RWPE2 (cell line): ENCODE measurements at regions not wholly inside any gene's neighbourhood (a gene's known extent, or its start where the extent isn't known, plus 50 kb on each side); places are given as distances from the start of the nearest gene placed in this dataset.

ENCODE experiments used
- ATAC-seq: fragments of 200-7000 bp; cut with Tn5 transposase; 3 replicates; pipeline ENCODE4 v1.9.1; 2021; ENCODE audit warnings: low read depth
- DNase-seq: peaks from one replicate; pipeline ENCODE4 v3.0.0-alpha.2; 2020; ENCODE audit warnings: low spot score
- H3K27ac ChIP-seq: fragments of 450-650 bp; 2 replicates; pipeline ENCODE4 v1.5.1; 2017; ENCODE audit warnings: mild to moderate bottlenecking; ENCODE audit not compliant: poor library complexity, severe bottlenecking
- H3K27me3 ChIP-seq: fragments of 250-450 bp; sonication (Bioruptor Pico); 2 replicates; pipeline ENCODE4 v1.5.1; 2021; ENCODE audit warnings: mild to moderate bottlenecking, moderate library complexity; ENCODE audit not compliant: insufficient read depth, poor library complexity, severe bottlenecking
- H3K36me3 ChIP-seq: fragments of 250-450 bp; sonication (Bioruptor Pico); 2 replicates; pipeline ENCODE4 v1.5.1; 2020; ENCODE audit warnings: low read depth, mild to moderate bottlenecking, moderate library complexity
- H3K4me1 ChIP-seq: fragments of 250-450 bp; sonication (Bioruptor Pico); 2 replicates; pipeline ENCODE4 v1.5.1; 2021; ENCODE audit warnings: mild to moderate bottlenecking, moderate library complexity; ENCODE audit not compliant: insufficient read depth, poor library complexity, severe bottlenecking
- H3K4me3 ChIP-seq: fragments of 250-450 bp; sonication (Bioruptor Pico); 2 replicates; pipeline ENCODE4 v1.5.1; 2021; ENCODE audit warnings: mild to moderate bottlenecking, moderate library complexity; ENCODE audit not compliant: severe bottlenecking
- H3K9me3 ChIP-seq: fragments of 250-450 bp; sonication (Bioruptor Pico); 2 replicates; pipeline ENCODE4 v1.5.1; 2021; ENCODE audit warnings: mild to moderate bottlenecking, moderate library complexity; ENCODE audit not compliant: severe bottlenecking
- TF ChIP-seq, protein P1 (sequence below): fragments of 450-650 bp; IDR thresholded peaks from one replicate; pipeline ENCODE4 v1.5.1; 2017; ENCODE audit warnings: mild to moderate bottlenecking, moderate library complexity; ENCODE audit not compliant: poor library complexity, severe bottlenecking

- no peak overlapping the region for H3K27ac ChIP-seq
- TF ChIP-seq, protein P1, sequence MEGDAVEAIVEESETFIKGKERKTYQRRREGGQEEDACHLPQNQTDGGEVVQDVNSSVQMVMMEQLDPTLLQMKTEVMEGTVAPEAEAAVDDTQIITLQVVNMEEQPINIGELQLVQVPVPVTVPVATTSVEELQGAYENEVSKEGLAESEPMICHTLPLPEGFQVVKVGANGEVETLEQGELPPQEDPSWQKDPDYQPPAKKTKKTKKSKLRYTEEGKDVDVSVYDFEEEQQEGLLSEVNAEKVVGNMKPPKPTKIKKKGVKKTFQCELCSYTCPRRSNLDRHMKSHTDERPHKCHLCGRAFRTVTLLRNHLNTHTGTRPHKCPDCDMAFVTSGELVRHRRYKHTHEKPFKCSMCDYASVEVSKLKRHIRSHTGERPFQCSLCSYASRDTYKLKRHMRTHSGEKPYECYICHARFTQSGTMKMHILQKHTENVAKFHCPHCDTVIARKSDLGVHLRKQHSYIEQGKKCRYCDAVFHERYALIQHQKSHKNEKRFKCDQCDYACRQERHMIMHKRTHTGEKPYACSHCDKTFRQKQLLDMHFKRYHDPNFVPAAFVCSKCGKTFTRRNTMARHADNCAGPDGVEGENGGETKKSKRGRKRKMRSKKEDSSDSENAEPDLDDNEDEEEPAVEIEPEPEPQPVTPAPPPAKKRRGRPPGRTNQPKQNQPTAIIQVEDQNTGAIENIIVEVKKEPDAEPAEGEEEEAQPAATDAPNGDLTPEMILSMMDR: no peak
- no peaks in the 10 kb centered on the region for H3K36me3 ChIP-seq
- no peaks in the 10 kb centered on the region for H3K27me3 ChIP-seq
- no peaks in the 10 kb centered on the region for H3K9me3 ChIP-seq
- no peak for DNase-seq
- no peak overlapping the region for H3K4me3 ChIP-seq
- no peaks in the 10 kb centered on the region for H3K4me1 ChIP-seq
- ATAC-seq: no peak
These were observed 87.7 kb upstream of the ATP1B1 start for GRCh38 chr1:169018751-169019150.

GRCh38 chr1:169019419-169020058 lies 87.0 kb upstream of the ATP1B1 start:
- DNase-seq (no peak), ATAC-seq (no peak)
- Histone ChIP-seq H3K9me3 (no peaks in the 10 kb centered on the region), H3K27ac (no peak overlapping the region), H3K4me3 (no peak overlapping the region), H3K4me1 (no peaks in the 10 kb centered on the region), H3K36me3 (no peaks in the 10 kb centered on the region), H3K27me3 (no peaks in the 10 kb centered on the region)
- TF ChIP-seq, protein P1: no peak

- Histone ChIP-seq H3K4me3 (no peak overlapping the region), H3K36me3 (no peaks in the 10 kb centered on the region), H3K27me3 (no peaks in the 10 kb centered on the region), H3K4me1 (no peaks in the 10 kb centered on the region), H3K9me3 (no peaks in the 10 kb centered on the region), H3K27ac (no peak overlapping the region)
- TF ChIP-seq, protein P1: no peak
- DNase-seq: no peak
- no peak for ATAC-seq
These were observed 85.8 kb upstream of the ATP1B1 start for GRCh38 chr1:169020684-169021083.

DNA sequence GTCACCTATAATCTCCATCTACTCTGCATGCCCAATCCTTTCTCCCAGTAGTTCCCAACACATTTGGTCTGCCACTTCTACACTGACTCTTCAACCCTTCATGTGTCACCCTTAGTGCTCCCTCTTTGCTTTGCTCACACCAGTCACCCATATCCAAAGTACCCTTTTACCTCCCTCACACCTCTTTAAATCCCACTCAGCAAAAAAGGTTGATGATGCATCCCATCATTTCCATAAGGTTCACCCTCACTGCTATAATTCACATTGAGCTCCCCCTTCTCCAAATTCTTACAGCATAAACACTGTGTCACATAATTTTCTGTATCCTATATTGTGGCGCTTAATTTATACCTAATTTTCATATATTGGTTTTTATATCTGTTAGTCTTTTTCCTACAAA lies 83.8 kb upstream of the ATP1B1 start:
- Histone ChIP-seq H3K27me3 (no peaks in the 10 kb centered on the region), H3K4me1 (no peaks in the 10 kb centered on the region), H3K9me3 (no peaks in the 10 kb centered on the region), H3K36me3 (no peaks in the 10 kb centered on the region), H3K27ac (no peak overlapping the region), H3K4me3 (no peak overlapping the region)
- TF ChIP-seq, protein P1: no peak
- no peak for ATAC-seq
- no peak for DNase-seq

GRCh38 chr1:169024255-169024654 lies 82.2 kb upstream of the ATP1B1 start:
- ATAC-seq: no peak
- H3K36me3 ChIP-seq: no peaks in the 10 kb centered on the region

More at GRCh38 chr1:169024255-169024654, 82.2 kb upstream of the ATP1B1 start:
- no peaks in the 10 kb centered on the region for H3K9me3 ChIP-seq
- H3K4me3 ChIP-seq: no peak overlapping the region
- H3K4me1 ChIP-seq: no peaks in the 10 kb centered on the region
- DNase-seq: no peak
- no peaks in the 10 kb centered on the region for H3K27me3 ChIP-seq
- TF ChIP-seq, protein P1: no peak
- H3K27ac ChIP-seq: no peak overlapping the region
